Lower lobe of right lung (tissue), 2 donors: ENCODE measurements at regions not wholly inside any gene's neighbourhood (a gene's known extent, or its start where the extent isn't known, plus 50 kb on each side); places are given as distances from the start of the nearest gene placed in this dataset.
"Not testable (repeated sequence)": the region's sequence is repeated elsewhere in the genome, so short reads cannot be mapped to it uniquely, and the experiment has no call there.

ENCODE experiments used
- ATAC-seq, 2 donors: fragments of 200-7000 bp; cut with Tn5 transposase; one replicate each; pipeline ENCODE4 v1.9.1; 2020 to 2022; ENCODE audit warnings: mild to moderate bottlenecking in 2 of 2, moderate library complexity in 2 of 2
- DNase-seq: peaks from one replicate; pipeline ENCODE4 v3.0.0-alpha.2; 2020
- H3K27ac ChIP-seq: fragments of 200-600 bp; one replicate; pipeline ENCODE4 v1.8.0; 2022
- H3K27me3 ChIP-seq: fragments of 200-600 bp; one replicate; pipeline ENCODE4 v1.8.0; 2022; ENCODE audit warnings: low read depth
- H3K36me3 ChIP-seq: fragments of 200-600 bp; one replicate; pipeline ENCODE4 v1.8.0; 2022; ENCODE audit warnings: mild to moderate bottlenecking
- H3K4me1 ChIP-seq: fragments of 200-600 bp; one replicate; pipeline ENCODE4 v1.8.0; 2022
- H3K4me3 ChIP-seq: fragments of 200-600 bp; one replicate; pipeline ENCODE4 v1.8.0; 2022; ENCODE audit warnings: mild to moderate bottlenecking
- H3K9me3 ChIP-seq: fragments of 200-600 bp; one replicate; pipeline ENCODE4 v1.8.0; 2022
- CTCF ChIP-seq: fragments of 200-600 bp; IDR thresholded peaks from one replicate; pipeline ENCODE4 v1.8.0; 2022; ENCODE audit warnings: antibody characterized with exemption, mild to moderate bottlenecking
- intact Hi-C: fragments of 100-400 bp; cut with DNase I; formaldehyde crosslinking; loops from one replicate; pipeline ENCODE4 v1.11.0; 2022
- donor health status: DM: no; HTN: yes; CAD: no; lungs with severe emphysema.

GRCh38 chr13:80945328-80945727 lies 604.4 kb upstream of the SPRY2 start:
- Histone ChIP-seq H3K36me3 (no peaks in the 10 kb centered on the region), H3K4me3 (no peak overlapping the region), H3K4me1 (no peaks in the 10 kb centered on the region), H3K9me3 (no peaks in the 10 kb centered on the region), H3K27ac (no peak overlapping the region), H3K27me3 (no peaks in the 10 kb centered on the region)
- ATAC-seq = no peak
- TF ChIP-seq CTCF = no peak
- intact Hi-C loops = no loop called here
- no peak for DNase-seq

- DNase-seq (no peak), ATAC-seq (no peak)
- no peaks in the 10 kb centered on the region for H3K4me1 ChIP-seq
- TF ChIP-seq CTCF = no peak
- H3K4me3 ChIP-seq = no peak overlapping the region
- no peak overlapping the region for H3K27ac ChIP-seq
- no peaks in the 10 kb centered on the region for H3K9me3 ChIP-seq
- no peaks in the 10 kb centered on the region for H3K27me3 ChIP-seq
- intact Hi-C loops = no loop called here
- no peaks in the 10 kb centered on the region for H3K36me3 ChIP-seq
These were observed 598.7 kb upstream of the SPRY2 start for GRCh38 chr13:80939581-80939980.

- no peaks in the 10 kb centered on the region for H3K27me3 ChIP-seq
- intact Hi-C loops = no loop called here
- H3K9me3 ChIP-seq = no peaks in the 10 kb centered on the region
- H3K27ac ChIP-seq = no peak overlapping the region
- no peaks in the 10 kb centered on the region for H3K4me1 ChIP-seq
- H3K36me3 ChIP-seq = no peaks in the 10 kb centered on the region
- no peak for ATAC-seq
- DNase-seq = no peak
- H3K4me3 ChIP-seq = no peak overlapping the region
- no peak for TF ChIP-seq CTCF
These were observed 590.8 kb upstream of the SPRY2 start for GRCh38 chr13:80931766-80932165.

GRCh38 chr13:80931118-80931517 lies 590.2 kb upstream of the SPRY2 start:
- no peaks in the 10 kb centered on the region for H3K9me3 ChIP-seq
- no peak for TF ChIP-seq CTCF
- no peaks in the 10 kb centered on the region for H3K4me1 ChIP-seq
- H3K36me3 ChIP-seq = no peaks in the 10 kb centered on the region
- intact Hi-C loops = no loop called here
- DNase-seq (no peak), ATAC-seq (no peak)
- no peak overlapping the region for H3K27ac ChIP-seq
- no peaks in the 10 kb centered on the region for H3K27me3 ChIP-seq
- no peak overlapping the region for H3K4me3 ChIP-seq

GRCh38 chr13:80928241-80928640 lies 587.3 kb upstream of the SPRY2 start:
- Histone ChIP-seq H3K9me3 (no peaks in the 10 kb centered on the region), H3K36me3 (no peaks in the 10 kb centered on the region), H3K4me1 (no peaks in the 10 kb centered on the region), H3K27me3 (no peaks in the 10 kb centered on the region), H3K4me3 (no peak overlapping the region), H3K27ac (no peak overlapping the region)
- no peak for DNase-seq
- intact Hi-C loops = no loop called here
- no peak for TF ChIP-seq CTCF
- ATAC-seq = no peak

- intact Hi-C loops, H3K36me3 ChIP-seq, H3K9me3 ChIP-seq, DNase-seq, H3K27me3 ChIP-seq, H3K4me3 ChIP-seq, H3K4me1 ChIP-seq, H3K27ac ChIP-seq, ATAC-seq: not testable (repeated sequence)
These were observed 585.1 kb upstream of the SPRY2 start for GRCh38 chr13:80926024-80926423.
